ENCODE measurements at regions not wholly inside any gene's neighbourhood (a gene's known extent, or its start where the extent isn't known, plus 50 kb on each side); places are given as distances from the start of the nearest gene placed in this dataset.

DNA sequence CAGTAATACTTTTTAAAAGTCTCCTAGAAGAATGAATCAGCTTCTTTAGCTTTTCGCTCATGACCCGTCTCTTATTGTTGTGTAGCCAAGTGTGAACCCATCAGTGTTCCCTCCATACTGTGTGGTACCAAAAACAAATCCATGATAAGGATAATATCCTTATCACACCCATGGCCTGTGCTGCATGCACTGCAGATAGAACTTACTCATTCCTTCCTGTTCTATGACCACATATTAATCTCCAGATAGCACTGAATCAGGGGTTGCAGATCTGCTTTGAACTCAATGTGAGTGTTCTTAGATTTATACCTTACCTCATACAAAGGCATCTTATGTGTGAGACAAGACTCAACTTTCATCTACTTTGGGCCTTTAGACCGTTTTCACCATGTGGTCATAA, 373.4 kb downstream of the JRKL start:
- TF ChIP-seq POLR2A (IDR thresholded peaks at IDR 0.05; ENCODE audit: extremely low read depth, insufficient read length) (no peak), MAX (IDR thresholded peaks at IDR 0.05; ENCODE audit: low read depth, low read length) (no peak)
- TF ChIP-seq, protein P1, sequence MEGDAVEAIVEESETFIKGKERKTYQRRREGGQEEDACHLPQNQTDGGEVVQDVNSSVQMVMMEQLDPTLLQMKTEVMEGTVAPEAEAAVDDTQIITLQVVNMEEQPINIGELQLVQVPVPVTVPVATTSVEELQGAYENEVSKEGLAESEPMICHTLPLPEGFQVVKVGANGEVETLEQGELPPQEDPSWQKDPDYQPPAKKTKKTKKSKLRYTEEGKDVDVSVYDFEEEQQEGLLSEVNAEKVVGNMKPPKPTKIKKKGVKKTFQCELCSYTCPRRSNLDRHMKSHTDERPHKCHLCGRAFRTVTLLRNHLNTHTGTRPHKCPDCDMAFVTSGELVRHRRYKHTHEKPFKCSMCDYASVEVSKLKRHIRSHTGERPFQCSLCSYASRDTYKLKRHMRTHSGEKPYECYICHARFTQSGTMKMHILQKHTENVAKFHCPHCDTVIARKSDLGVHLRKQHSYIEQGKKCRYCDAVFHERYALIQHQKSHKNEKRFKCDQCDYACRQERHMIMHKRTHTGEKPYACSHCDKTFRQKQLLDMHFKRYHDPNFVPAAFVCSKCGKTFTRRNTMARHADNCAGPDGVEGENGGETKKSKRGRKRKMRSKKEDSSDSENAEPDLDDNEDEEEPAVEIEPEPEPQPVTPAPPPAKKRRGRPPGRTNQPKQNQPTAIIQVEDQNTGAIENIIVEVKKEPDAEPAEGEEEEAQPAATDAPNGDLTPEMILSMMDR (IDR thresholded peaks at IDR 0.05; ENCODE audit: low read depth, low read length): no peak

Data from NB4 (cell line).